GM21786 (cell line): ENCODE measurements at regions not wholly inside any gene's neighbourhood (a gene's known extent, or its start where the extent isn't known, plus 50 kb on each side); places are given as distances from the start of the nearest gene placed in this dataset.
"Not testable (repeated sequence)": the region's sequence is repeated elsewhere in the genome, so short reads cannot be mapped to it uniquely, and the experiment has no call there.

Experiments
- ATAC-seq: cut with Tn5 transposase; IDR thresholded peaks from one replicate; pipeline ENCODE4 v1.9.1; 2021; ENCODE audit not compliant: unreplicated experiment

GRCh38 chr22:22820076-22820475, 67.5 kb upstream of the IGLL5 start:
- ATAC-seq: no peak

DNA sequence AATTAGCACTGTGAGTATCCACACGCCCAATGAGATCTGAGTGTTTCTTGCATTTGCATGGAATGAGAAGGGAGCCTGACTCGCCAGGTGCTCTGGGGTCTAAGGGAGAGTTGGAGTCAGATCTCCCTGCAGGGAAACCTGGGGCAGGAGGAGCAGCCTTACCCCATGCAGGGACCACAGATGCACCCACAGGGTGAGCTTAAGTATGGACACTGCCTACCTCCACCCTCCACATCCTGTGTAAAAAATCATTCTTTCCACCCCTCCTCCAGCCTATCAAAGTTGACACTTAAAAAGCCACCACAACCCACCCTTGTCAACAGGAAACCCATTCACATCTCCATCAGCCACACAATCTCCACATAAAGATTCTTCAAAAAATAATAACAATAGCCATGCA, 67.0 kb upstream of the IGLL5 start:
- no peak for ATAC-seq

GRCh38 chr22:22821340-22821739, 66.3 kb upstream of the IGLL5 start:
- ATAC-seq: no peak

DNA sequence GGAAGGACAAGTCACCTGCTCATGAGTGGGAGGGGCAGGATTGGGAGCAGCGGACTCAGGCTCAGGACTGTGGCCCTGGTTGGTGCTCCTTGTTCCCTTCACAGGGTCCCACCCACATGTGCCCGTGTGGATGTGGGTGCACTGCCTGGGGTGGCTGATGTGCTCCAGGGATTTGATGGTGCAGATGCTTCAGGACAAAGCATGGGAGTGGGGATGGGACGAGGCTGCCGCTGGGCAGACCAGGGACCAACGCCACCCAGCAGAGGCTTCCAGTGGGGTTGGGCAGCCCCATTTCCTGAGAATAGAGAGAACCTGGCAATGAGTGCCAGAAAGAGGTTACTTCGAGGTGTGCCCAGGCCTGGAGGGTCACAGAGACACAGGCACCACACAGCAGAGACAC, 65.5 kb upstream of the IGLL5 start:
- no peak for ATAC-seq

GRCh38 chr22:22822553-22822952, 65.1 kb upstream of the IGLL5 start:
- ATAC-seq: not testable (repeated sequence)

DNA sequence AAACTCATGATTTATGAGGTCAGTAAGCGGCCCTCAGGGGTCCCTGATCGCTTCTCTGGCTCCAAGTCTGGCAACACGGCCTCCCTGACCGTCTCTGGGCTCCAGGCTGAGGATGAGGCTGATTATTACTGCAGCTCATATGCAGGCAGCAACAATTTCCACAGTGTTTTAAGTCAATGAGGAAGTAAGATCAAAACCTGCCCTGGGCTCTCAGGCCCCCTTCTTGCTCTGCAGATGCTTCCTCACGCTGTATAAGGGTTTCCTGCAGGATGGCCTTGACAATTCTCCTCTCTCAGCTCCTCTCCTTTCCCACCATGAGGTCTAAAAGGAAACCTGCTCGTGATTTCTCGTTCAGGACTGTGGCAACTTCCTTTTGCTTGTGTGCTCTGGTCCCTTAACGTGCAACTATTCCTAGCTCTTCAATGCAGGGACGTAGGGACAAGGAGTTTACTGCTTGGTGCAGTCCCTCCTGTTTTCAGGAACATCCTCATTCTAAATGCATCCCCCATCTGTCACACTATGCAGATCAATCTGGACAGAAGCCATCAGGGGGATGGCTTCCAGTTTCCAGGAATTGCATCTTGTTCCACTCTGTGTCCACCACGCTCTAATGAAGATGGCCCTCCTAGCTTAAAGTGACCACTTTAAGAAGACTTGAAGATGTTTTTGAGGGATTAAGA, 64.3 kb upstream of the IGLL5 start:
- ATAC-seq: no peak

DNA sequence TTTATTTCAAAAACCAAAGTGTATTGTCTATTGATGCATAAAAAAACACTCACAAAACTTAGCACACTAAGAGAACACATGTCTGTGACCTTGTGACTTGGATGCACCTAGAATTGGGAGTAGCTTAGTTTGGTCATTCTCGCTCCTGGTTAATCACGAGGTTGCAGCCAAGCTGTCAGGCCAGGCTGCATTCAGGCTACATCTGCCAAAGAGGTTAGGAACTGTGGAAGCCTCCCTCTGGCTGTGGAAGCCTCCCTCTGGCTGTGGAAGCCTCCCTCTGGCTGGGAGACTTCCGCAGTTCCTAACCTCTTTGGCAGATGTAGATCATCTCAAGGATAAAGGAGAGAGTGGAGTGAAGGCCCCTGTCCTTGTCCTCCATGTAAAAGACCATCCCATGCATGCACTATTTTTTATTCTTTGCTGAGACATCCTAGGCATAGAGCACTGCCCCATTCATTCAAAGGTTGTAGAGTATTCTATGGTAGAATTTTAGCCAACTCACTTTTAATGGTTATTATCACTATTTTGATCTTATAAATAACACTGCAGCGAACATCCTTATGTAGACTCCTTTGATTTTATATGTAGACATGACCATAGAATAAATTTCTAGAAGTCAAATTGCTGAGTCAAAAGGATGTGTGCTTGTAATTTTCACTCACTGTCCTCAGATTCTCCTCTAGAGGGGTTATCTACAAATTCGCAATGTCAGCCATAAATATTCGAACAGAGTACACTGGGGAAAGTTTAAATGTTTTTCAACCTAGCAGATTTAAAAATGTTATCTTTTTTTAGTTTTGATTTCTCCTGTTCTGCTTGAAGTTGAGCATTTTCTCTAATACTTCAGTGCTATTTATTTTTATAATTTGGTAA, 63.0 kb upstream of the IGLL5 start:
- no peak for ATAC-seq

DNA sequence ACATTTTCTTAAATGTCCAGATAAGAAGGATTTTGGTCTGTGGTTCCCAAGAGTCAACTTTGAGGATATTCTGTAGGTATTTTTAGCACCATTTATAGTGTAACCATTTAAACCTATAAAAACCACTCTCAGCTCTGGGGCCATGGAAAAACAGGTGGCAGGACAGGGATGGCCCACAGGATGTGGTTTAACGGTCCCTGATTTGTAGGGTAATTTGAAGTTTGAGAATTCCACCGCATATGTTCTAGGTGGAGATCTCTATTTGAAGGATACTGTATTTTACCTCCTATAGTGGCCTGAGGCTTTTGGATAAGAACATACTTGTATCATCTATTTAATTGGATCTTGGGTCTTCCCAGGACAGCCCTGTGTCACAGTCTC, 62.4 kb upstream of the IGLL5 start:
- ATAC-seq: no peak

DNA sequence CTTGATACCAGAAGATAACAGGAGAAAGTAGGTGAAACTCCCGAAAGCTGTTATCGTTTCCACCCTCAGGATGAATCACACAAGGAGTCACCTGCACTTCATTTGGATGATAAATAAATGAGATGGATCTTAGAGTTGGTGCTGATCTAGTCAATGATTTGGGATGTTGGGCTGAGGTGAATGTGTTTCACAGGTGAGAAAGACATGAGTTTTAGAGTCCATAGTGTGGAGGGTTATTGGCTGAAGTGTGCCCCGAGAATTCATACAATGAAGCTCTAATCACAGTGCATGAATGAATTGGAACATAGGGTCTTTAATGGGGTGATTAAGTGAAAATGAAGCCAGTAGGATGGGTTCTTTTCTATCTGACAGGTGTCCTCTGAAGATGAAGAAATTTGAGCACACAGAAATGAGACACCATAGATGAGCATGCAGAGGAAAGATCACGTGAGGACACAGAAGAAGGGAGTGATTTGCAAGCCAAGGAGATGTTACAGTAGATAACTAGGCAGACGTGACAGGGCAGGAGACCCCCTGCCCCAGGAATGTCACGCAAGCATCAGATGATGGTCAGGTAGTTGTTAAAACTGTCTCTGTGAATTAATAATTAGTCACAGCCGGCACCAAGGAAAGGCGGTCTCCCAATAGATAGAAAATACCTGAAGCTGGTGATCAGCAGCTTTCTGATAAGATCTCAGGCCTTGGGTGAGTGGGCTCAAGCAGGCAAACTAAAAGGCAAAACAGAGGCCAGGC, 60.3 kb upstream of the IGLL5 start:
- ATAC-seq: no peak

- ATAC-seq: no peak
Measured at GRCh38 chr22:22830193-22830592, 57.4 kb upstream of the IGLL5 start.

DNA sequence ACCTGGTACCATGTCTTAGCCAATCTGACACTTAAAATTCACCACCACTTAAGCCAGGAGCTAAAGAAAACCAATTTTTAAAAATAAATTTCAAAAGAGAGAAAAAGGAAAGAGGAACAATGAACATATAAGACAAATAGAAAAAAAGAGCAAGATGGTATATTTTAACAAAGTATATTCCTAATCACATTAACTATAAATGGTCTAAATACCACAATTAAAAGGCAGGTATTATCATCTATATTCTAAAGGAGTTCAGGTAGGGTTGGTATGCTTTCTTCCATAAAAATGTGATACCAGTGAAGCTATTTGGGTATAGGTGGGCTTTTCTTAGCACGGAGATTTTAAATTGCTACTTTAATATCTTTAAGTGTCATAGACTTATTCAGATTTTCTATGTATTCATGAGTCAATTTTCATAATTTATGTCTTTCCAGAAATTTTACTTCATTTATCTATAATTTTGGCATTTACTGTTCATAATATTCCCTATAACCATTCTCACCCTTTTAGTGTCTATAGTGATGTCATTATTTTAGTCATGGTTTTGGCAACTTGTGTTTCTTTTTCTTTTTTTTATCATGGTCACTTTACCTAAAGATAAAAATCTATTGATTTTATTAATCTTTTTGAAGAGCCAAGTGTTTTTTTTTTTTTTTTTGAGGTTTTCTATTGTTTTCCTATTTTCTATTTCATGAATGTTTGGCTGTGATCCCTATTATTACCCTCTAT, 56.5 kb upstream of the IGLL5 start:
- no peak for ATAC-seq

GRCh38 chr22:22833059-22833458, 54.6 kb upstream of the IGLL5 start:
- no peak for ATAC-seq

DNA sequence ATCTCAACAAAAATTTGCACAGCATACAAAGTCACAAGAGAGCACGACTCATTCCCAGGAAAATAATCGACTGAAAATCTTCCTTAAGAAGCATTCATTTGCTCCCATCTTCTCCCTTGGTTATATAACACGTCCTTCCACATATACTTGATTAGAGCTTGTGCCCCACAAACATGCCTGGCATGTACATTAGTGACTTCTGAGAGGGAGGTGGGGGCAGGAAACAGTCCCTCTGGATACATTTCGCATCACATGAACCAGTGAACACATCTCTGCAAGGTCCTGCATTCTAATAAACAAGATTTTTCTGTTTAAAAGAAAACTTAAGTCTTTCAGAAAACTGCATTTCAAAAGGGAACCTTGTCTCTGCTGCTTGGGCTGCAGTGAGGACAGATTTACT, 54.1 kb upstream of the IGLL5 start:
- ATAC-seq: no peak

DNA sequence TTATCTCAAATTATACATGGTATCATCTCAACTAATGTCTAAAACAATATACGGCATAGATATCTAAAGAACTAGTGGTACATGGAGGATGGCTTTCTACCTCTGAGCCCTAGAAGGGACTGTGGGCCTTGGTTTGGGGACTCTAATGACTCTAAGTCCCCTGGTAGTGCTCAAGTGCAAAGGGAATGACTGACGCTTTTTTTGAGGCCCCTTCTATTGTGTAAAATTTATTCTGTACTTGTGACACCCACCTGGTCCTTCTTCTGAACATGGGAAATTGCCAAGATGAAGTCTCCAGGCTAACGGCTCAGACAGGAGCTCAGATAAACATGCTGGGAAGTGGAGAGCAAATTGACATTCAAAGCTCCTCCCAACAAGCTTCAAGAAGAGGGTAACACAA, 53.4 kb upstream of the IGLL5 start:
- no peak for ATAC-seq

- ATAC-seq: no peak
Measured at GRCh38 chr22:22834783-22835182, 52.8 kb upstream of the IGLL5 start.

GRCh38 chr22:22835242-22835641, 52.4 kb upstream of the IGLL5 start:
- ATAC-seq: no peak

- ATAC-seq: no peak
Measured at GRCh38 chr22:22835771-22836291, 51.8 kb upstream of the IGLL5 start.

GRCh38 chr22:22836635-22837034, 51.0 kb upstream of the IGLL5 start:
- no peak for ATAC-seq
